ENCODE measurements at regions not wholly inside any gene's neighbourhood (a gene's known extent, or its start where the extent isn't known, plus 50 kb on each side); places are given as distances from the start of the nearest gene placed in this dataset.

- TF ChIP-seq EZH2phosphoT487 (IDR thresholded peaks at IDR 0.05; ENCODE audit: insufficient read depth, low read depth) (no peak), EZH2 (IDR thresholded peaks at IDR 0.05; ENCODE audit: insufficient read depth, poor library complexity, severe bottlenecking) (no peak)
Observed at GRCh38 chr16:54369861-54370260, 83.3 kb upstream of the IRX3 start.

All from GM23248 (cell line).